ENCODE measurements at regions not wholly inside any gene's neighbourhood (a gene's known extent, or its start where the extent isn't known, plus 50 kb on each side); places are given as distances from the start of the nearest gene placed in this dataset.

- no peak for TF ChIP-seq POLR2A (IDR thresholded peaks at IDR 0.05)
- no peak for TF ChIP-seq CTCF (IDR thresholded peaks at IDR 0.05)
- no peak for TF ChIP-seq EP300 (IDR thresholded peaks at IDR 0.05)
Observed at GRCh38 chr11:70546191-70546940, 148.0 kb downstream of the CTTN start.

All from ovary (tissue), 3 donors.